K562 (cell line): ENCODE measurements at regions not wholly inside any gene's neighbourhood (a gene's known extent, or its start where the extent isn't known, plus 50 kb on each side); places are given as distances from the start of the nearest gene placed in this dataset.

Experiments used
- ATF4 ChIP-seq: fragments of 450-650 bp; formaldehyde crosslinking; IDR thresholded peaks from 2 replicates; pipeline ENCODE4 v1.4.0; 2022; ENCODE audit warnings: mild to moderate bottlenecking, moderate library complexity
- EGR1 ChIP-seq: fragments of 450-650 bp; conservative IDR thresholded peaks from 2 replicates; pipeline ENCODE4 v1.6.1; 2017; ENCODE audit warnings: mild to moderate bottlenecking
- FOXA1 ChIP-seq: fragments of 450-650 bp; IDR thresholded peaks from 2 replicates; pipeline ENCODE4 v1.6.1; 2016; ENCODE audit warnings: mild to moderate bottlenecking, borderline replicate concordance
- IRF2 ChIP-seq: sonication (generic); formaldehyde crosslinking; IDR thresholded peaks from 2 replicates; pipeline ENCODE4 v1.8.1; 2022; ENCODE audit warnings: mild to moderate bottlenecking, missing genetic modification reagents
- KDM4B ChIP-seq, 2 experiments: fragments of 450-650 bp in 1 of 2; sonication (generic) in 1 of 2; IDR thresholded peaks; 2 replicates each; pipeline ENCODE4 v1.6.1; 2016 to 2017; ENCODE audit warnings: borderline replicate concordance in 2 of 2, antibody characterized with exemption in 1 of 2, low read depth in 1 of 2, mild to moderate bottlenecking in 1 of 2
- KLF16 ChIP-seq: IDR thresholded peaks from 2 replicates; pipeline ENCODE4 v1.6.1; 2016; ENCODE audit warnings: antibody characterized with exemption
- NR2C2 ChIP-seq, 2 experiments: fragments of 200-800 bp in 1 of 2; sonication (Bioruptor generic) in 1 of 2; sonication (generic) in 1 of 2; formaldehyde crosslinking in 1 of 2; IDR thresholded peaks; 2 replicates each; pipeline versions ENCODE4 v1.6.1 to v1.8.0; 2016 to 2022; ENCODE audit warnings: mild to moderate bottlenecking in 1 of 2, missing compliant biosample characterization in 1 of 2, missing genetic modification characterization in 1 of 2, missing genetic modification reagents in 1 of 2
- PURB ChIP-seq: sonication (generic); formaldehyde crosslinking; IDR thresholded peaks from 2 replicates; pipeline ENCODE4 v1.9.0; 2021; ENCODE audit warnings: low read depth, mild to moderate bottlenecking, missing genetic modification reagents
- SREBF2 ChIP-seq: sonication (generic); formaldehyde crosslinking; IDR thresholded peaks from 2 replicates; pipeline ENCODE4 v1.4.0; 2020; ENCODE audit warnings: mild to moderate bottlenecking, missing genetic modification reagents
- TOE1 ChIP-seq, 2 experiments: fragments of 450-650 bp in 1 of 2; sonication (generic) in 1 of 2; formaldehyde crosslinking in 1 of 2; IDR thresholded peaks; 2 replicates each; pipeline versions ENCODE4 v1.7.1 to v1.8.0; 2016 to 2022; ENCODE audit warnings: borderline replicate concordance in 2 of 2, mild to moderate bottlenecking in 2 of 2, antibody characterized with exemption in 1 of 2, inconsistent platforms in 1 of 2, low read depth in 1 of 2, missing genetic modification reagents in 1 of 2, moderate library complexity in 1 of 2
- WHSC1 ChIP-seq: IDR thresholded peaks from one replicate; pipeline ENCODE4 v1.6.1; 2012; ENCODE audit warnings: low read length, control low read depth, inconsistent platforms
- ZBTB7A ChIP-seq: IDR thresholded peaks from 2 replicates; pipeline ENCODE4 v1.6.1; 2011; ENCODE audit warnings: low read depth, mild to moderate bottlenecking, low read length, moderate library complexity, borderline replicate concordance; ENCODE audit not compliant: control insufficient read depth
- ZNF3 ChIP-seq: fragments of 250-450 bp; sonication (Bioruptor Pico); IDR thresholded peaks from 2 replicates; pipeline ENCODE4 v1.5.0; 2021; ENCODE audit warnings: mild to moderate bottlenecking, moderate library complexity
- TF ChIP-seq, protein P1 (sequence below): fragments of 450-650 bp; conservative IDR thresholded peaks from 2 replicates; pipeline ENCODE4 v1.6.1; 2016; ENCODE audit warnings: missing genetic modification characterization, low read depth, mild to moderate bottlenecking, missing compliant biosample characterization, moderate library complexity
- TF ChIP-seq, protein P2 (sequence below): fragments of 450-650 bp; IDR thresholded peaks from 2 replicates; pipeline ENCODE4 v1.6.1; 2016
- TF ChIP-seq, protein P3 (sequence below), 2 experiments: fragments of 450-650 bp; IDR thresholded peaks; 2 replicates each; pipeline ENCODE4 v1.6.1; 2016
- TF ChIP-seq, protein P4 (sequence below): sonication (generic); formaldehyde crosslinking; IDR thresholded peaks from 2 replicates; pipeline ENCODE4 v1.4.0; 2020; ENCODE audit warnings: mild to moderate bottlenecking, missing genetic modification reagents

DNA sequence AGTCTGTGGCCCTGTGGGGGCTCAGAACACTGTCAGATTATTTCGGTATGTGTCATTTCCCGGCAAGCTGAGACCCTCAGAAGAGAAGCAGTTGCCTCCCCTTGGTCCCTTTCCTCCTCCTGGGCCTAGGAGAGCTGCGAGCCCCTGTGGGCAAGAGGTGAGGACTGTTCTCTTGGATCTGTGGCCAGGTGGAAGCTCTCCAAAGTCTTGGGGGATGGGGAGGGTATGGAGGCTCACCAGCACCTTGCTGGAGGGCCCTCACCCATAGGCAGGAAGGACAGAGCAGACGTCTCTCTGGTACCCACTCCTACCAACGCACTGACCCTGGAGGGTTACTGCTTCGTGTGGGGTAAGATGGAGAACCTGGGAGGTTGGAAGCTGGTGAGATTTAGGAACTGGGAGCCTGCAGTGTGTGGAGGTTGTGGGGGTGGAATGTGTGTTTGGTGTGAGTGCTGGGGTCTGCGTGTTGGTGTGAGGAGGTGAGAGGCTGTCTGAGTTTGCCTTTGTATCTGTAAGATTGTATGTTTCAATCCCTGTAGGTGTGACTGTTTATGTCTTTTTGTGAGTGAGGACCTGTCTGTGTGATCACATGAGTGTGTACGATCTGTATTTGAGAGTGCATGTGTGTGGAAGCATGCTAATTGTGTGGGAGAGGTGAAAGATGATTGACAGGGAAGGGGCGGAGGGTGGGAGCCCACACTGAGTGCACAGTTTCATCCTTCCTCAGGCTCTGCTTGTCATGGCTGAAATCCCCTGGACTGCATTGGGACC lies 52.4 kb upstream of the PSD2 start (continued):
- TF ChIP-seq SREBF2 (no peak), IRF2 (CRISPR knock-in tag) (no peak), EGR1 (peak; percentile 14; the same call in 1 of the 2 replicates), TOE1 (IDR thresholded peaks at IDR 0.05; ENCODE audit: borderline replicate concordance) (no peak), TOE1 (CRISPR knock-in tag; IDR thresholded peaks at IDR 0.05; ENCODE audit: borderline replicate concordance, low read depth) (no peak), KDM4B (IDR thresholded peaks at IDR 0.05; ENCODE audit: borderline replicate concordance in 2 of 2, low read depth in 1 of 2) (no peak), FOXA1 (no peak), NR2C2 (CRISPR knock-in tag; IDR thresholded peaks at IDR 0.05) (no peak), NR2C2 (tag; IDR thresholded peaks at IDR 0.05) (no peak), ATF4 (CRISPR knock-in tag) (no peak), ZNF3 (CRISPR knock-in tag) (no peak), ZBTB7A (no peak), PURB (CRISPR knock-in tag) (no peak), KLF16 (no peak), WHSC1 (no peak)
- TF ChIP-seq, protein P1, sequence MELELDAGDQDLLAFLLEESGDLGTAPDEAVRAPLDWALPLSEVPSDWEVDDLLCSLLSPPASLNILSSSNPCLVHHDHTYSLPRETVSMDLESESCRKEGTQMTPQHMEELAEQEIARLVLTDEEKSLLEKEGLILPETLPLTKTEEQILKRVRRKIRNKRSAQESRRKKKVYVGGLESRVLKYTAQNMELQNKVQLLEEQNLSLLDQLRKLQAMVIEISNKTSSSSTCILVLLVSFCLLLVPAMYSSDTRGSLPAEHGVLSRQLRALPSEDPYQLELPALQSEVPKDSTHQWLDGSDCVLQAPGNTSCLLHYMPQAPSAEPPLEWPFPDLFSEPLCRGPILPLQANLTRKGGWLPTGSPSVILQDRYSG (tag): no peak
- TF ChIP-seq, protein P2, sequence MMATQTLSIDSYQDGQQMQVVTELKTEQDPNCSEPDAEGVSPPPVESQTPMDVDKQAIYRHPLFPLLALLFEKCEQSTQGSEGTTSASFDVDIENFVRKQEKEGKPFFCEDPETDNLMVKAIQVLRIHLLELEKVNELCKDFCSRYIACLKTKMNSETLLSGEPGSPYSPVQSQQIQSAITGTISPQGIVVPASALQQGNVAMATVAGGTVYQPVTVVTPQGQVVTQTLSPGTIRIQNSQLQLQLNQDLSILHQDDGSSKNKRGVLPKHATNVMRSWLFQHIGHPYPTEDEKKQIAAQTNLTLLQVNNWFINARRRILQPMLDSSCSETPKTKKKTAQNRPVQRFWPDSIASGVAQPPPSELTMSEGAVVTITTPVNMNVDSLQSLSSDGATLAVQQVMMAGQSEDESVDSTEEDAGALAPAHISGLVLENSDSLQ: peak; percentile 96
- TF ChIP-seq, protein P3, sequence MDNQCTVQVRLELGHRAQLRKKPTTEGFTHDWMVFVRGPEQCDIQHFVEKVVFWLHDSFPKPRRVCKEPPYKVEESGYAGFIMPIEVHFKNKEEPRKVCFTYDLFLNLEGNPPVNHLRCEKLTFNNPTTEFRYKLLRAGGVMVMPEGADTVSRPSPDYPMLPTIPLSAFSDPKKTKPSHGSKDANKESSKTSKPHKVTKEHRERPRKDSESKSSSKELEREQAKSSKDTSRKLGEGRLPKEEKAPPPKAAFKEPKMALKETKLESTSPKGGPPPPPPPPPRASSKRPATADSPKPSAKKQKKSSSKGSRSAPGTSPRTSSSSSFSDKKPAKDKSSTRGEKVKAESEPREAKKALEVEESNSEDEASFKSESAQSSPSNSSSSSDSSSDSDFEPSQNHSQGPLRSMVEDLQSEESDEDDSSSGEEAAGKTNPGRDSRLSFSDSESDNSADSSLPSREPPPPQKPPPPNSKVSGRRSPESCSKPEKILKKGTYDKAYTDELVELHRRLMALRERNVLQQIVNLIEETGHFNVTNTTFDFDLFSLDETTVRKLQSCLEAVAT (IDR thresholded peaks at IDR 0.05): no peak
- TF ChIP-seq, protein P4, sequence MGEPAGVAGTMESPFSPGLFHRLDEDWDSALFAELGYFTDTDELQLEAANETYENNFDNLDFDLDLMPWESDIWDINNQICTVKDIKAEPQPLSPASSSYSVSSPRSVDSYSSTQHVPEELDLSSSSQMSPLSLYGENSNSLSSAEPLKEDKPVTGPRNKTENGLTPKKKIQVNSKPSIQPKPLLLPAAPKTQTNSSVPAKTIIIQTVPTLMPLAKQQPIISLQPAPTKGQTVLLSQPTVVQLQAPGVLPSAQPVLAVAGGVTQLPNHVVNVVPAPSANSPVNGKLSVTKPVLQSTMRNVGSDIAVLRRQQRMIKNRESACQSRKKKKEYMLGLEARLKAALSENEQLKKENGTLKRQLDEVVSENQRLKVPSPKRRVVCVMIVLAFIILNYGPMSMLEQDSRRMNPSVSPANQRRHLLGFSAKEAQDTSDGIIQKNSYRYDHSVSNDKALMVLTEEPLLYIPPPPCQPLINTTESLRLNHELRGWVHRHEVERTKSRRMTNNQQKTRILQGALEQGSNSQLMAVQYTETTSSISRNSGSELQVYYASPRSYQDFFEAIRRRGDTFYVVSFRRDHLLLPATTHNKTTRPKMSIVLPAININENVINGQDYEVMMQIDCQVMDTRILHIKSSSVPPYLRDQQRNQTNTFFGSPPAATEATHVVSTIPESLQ (CRISPR knock-in tag): no peak
